OCI-LY7 (cell line): ENCODE measurements at regions not wholly inside any gene's neighbourhood (a gene's known extent, or its start where the extent isn't known, plus 50 kb on each side); places are given as distances from the start of the nearest gene placed in this dataset.

Source experiments
- CTCF ChIP-seq: fragments of 200-600 bp; sonication (generic); conservative IDR thresholded peaks from 2 replicates; pipeline ENCODE4 v1.5.1; 2014; ENCODE audit warnings: mild to moderate bottlenecking, antibody characterized with exemption, low read length, moderate library complexity, mixed read lengths
- EZH2phosphoT487 ChIP-seq: fragments of 200-600 bp; sonication (generic); IDR thresholded peaks from 2 replicates; pipeline ENCODE4 v1.6.1; 2018; ENCODE audit warnings: low read depth, borderline replicate concordance, mild to moderate bottlenecking, mixed run types, antibody characterized with exemption, low read length, moderate library complexity, mixed read lengths

- TF ChIP-seq EZH2phosphoT487 (no peak), CTCF (no peak)
Measured at GRCh38 chr11:69396948-69397307, 84.5 kb upstream of the LINC01488 start.
